H9 (cell line): ENCODE measurements at regions not wholly inside any gene's neighbourhood (a gene's known extent, or its start where the extent isn't known, plus 50 kb on each side); places are given as distances from the start of the nearest gene placed in this dataset.

ENCODE experiments used
- DNase-seq: peaks from one replicate; pipeline ENCODE4 v3.0.0-alpha.2; 2017
- H2AFZ ChIP-seq: one replicate; pipeline ENCODE4 v1.6.1; 2013; ENCODE audit warnings: mild to moderate bottlenecking, low read length, control low read depth, moderate library complexity
- H2AK5ac ChIP-seq: 2 replicates; pipeline ENCODE4 v1.6.1; 2013; ENCODE audit warnings: low read length, control low read depth, mixed read lengths; ENCODE audit not compliant: insufficient read length
- H2BK120ac ChIP-seq: one replicate; pipeline ENCODE4 v1.6.1; 2013; ENCODE audit warnings: low read depth, mild to moderate bottlenecking, low read length, control low read depth, inconsistent platforms; ENCODE audit not compliant: poor library complexity, severe bottlenecking
- H2BK12ac ChIP-seq: 2 replicates; pipeline ENCODE4 v1.6.1; 2013; ENCODE audit warnings: low read length, control low read depth, mixed read lengths, low read depth; ENCODE audit not compliant: insufficient read length
- H2BK15ac ChIP-seq: 2 replicates; pipeline ENCODE4 v1.6.1; 2013; ENCODE audit warnings: low read depth, low read length, control low read depth
- H2BK20ac ChIP-seq: one replicate; pipeline ENCODE4 v1.6.1; 2013; ENCODE audit warnings: low read depth, mild to moderate bottlenecking, low read length, control low read depth, inconsistent platforms; ENCODE audit not compliant: poor library complexity, severe bottlenecking
- H2BK5ac ChIP-seq: 2 replicates; pipeline ENCODE4 v1.6.1; 2013; ENCODE audit warnings: low read length, control low read depth, mixed read lengths; ENCODE audit not compliant: insufficient read length
- H3K14ac ChIP-seq: 2 replicates; pipeline ENCODE4 v1.6.1; 2013; ENCODE audit warnings: low read length, control low read depth; ENCODE audit not compliant: insufficient read depth
- H3K18ac ChIP-seq: 2 replicates; pipeline ENCODE4 v1.6.1; 2013; ENCODE audit warnings: low read depth, mild to moderate bottlenecking, mixed read lengths, low read length, control low read depth; ENCODE audit not compliant: insufficient read length
- H3K23ac ChIP-seq: 2 replicates; pipeline ENCODE4 v1.6.1; 2013; ENCODE audit warnings: low read length, control low read depth, mixed read lengths, low read depth; ENCODE audit not compliant: insufficient read length
- H3K23me2 ChIP-seq: 2 replicates; pipeline ENCODE4 v1.6.1; 2013; ENCODE audit warnings: low read depth, mild to moderate bottlenecking, mixed read lengths, low read length, control low read depth; ENCODE audit not compliant: insufficient read length, poor library complexity, severe bottlenecking
- H3K27ac ChIP-seq: 2 replicates; pipeline ENCODE4 v1.5.1; 2013; ENCODE audit warnings: low read length, control low read depth, mixed read lengths, low read depth; ENCODE audit not compliant: insufficient read length
- H3K27me3 ChIP-seq: 2 replicates; pipeline ENCODE4 v1.6.1; 2013; ENCODE audit warnings: low read length, control low read depth, inconsistent platforms; ENCODE audit not compliant: insufficient read depth
- H3K4ac ChIP-seq: 2 replicates; pipeline ENCODE4 v1.6.1; 2013; ENCODE audit warnings: low read depth, mild to moderate bottlenecking, control low read depth, inconsistent platforms, low read length, moderate library complexity
- H3K4me1 ChIP-seq: 2 replicates; pipeline ENCODE4 v1.6.1; 2013; ENCODE audit warnings: low read length, control low read depth, inconsistent platforms; ENCODE audit not compliant: insufficient read depth
- H3K4me2 ChIP-seq: 2 replicates; pipeline ENCODE4 v1.6.1; 2013; ENCODE audit warnings: low read length, control low read depth, mixed read lengths; ENCODE audit not compliant: insufficient read length, insufficient read depth
- H3K56ac ChIP-seq: 2 replicates; pipeline ENCODE4 v1.6.1; 2013; ENCODE audit warnings: low read depth, mild to moderate bottlenecking, mixed read lengths, low read length, control low read depth; ENCODE audit not compliant: insufficient read length
- H3K79me1 ChIP-seq: 2 replicates; pipeline ENCODE4 v1.6.1; 2013; ENCODE audit warnings: low read depth, mild to moderate bottlenecking, moderate library complexity, low read length, control low read depth, inconsistent platforms; ENCODE audit not compliant: insufficient read depth, poor library complexity, severe bottlenecking
- H3K79me2 ChIP-seq: 2 replicates; pipeline ENCODE4 v1.6.1; 2013; ENCODE audit warnings: low read length, control low read depth, inconsistent platforms; ENCODE audit not compliant: insufficient read depth
- H3K9ac ChIP-seq: 2 replicates; pipeline ENCODE4 v1.6.1; 2013; ENCODE audit warnings: low read length, control low read depth, mixed read lengths; ENCODE audit not compliant: insufficient read length; ENCODE audit errors: extremely low read depth
- H3K9me3 ChIP-seq: one replicate; pipeline ENCODE4 v1.6.1; 2013; ENCODE audit warnings: low read depth, low read length, inconsistent platforms; ENCODE audit not compliant: control insufficient read depth
- H3T11ph ChIP-seq: one replicate; pipeline ENCODE4 v1.6.1; 2013; ENCODE audit warnings: mild to moderate bottlenecking, low read length, control low read depth, inconsistent platforms
- H4K20me1 ChIP-seq: one replicate; pipeline ENCODE4 v1.6.1; 2013; ENCODE audit not compliant: control insufficient read depth, insufficient read length, insufficient read depth
- H4K5ac ChIP-seq: 2 replicates; pipeline ENCODE4 v1.6.1; 2013; ENCODE audit warnings: low read depth, mild to moderate bottlenecking, mixed read lengths, low read length, control low read depth; ENCODE audit not compliant: insufficient read length
- H4K8ac ChIP-seq: replicated peaks from 2 replicates; pipeline ENCODE4 v1.6.1; 2013; ENCODE audit warnings: low read length, control low read depth, mixed read lengths, low read depth; ENCODE audit not compliant: insufficient read length
- H4K91ac ChIP-seq: 2 replicates; pipeline ENCODE4 v1.6.1; 2013; ENCODE audit warnings: low read depth, mild to moderate bottlenecking, moderate library complexity, mixed read lengths, low read length, control low read depth; ENCODE audit not compliant: insufficient read length
- H3K27ac Mint-ChIP-seq, 3 experiments: 2 replicates in 2 of 3; 3 replicates in 1 of 3; pipeline ENCODE4 v1.8.0; 2020 to 2021; ENCODE audit warnings: mixed read lengths in 3 of 3, mild to moderate bottlenecking in 1 of 3, moderate library complexity in 1 of 3
- H3K27me3 Mint-ChIP-seq: 2 replicates; pipeline ENCODE4 v1.8.0; 2021; ENCODE audit warnings: low read depth, mild to moderate bottlenecking, moderate library complexity, mixed read lengths
- H3K36me3 Mint-ChIP-seq, 3 experiments: 2 replicates in 2 of 3; 3 replicates in 1 of 3; pipeline ENCODE4 v1.8.0; 2020 to 2021; ENCODE audit warnings: low read depth in 3 of 3, mixed read lengths in 3 of 3; ENCODE audit not compliant: insufficient read depth in 1 of 3
- H3K4me1 Mint-ChIP-seq, 2 experiments: 2 replicates each; pipeline ENCODE4 v1.8.0; 2020; ENCODE audit warnings: mixed read lengths in 2 of 2
- H3K4me3 Mint-ChIP-seq, 2 experiments: 2 replicates in 1 of 2; 3 replicates in 1 of 2; pipeline ENCODE4 v1.8.0; 2020 to 2021; ENCODE audit warnings: mild to moderate bottlenecking in 2 of 2, mixed read lengths in 2 of 2, moderate library complexity in 1 of 2
- H3K9me3 Mint-ChIP-seq, 2 experiments: 2 replicates in 1 of 2; 3 replicates in 1 of 2; pipeline ENCODE4 v1.8.0; 2020; ENCODE audit warnings: mild to moderate bottlenecking in 2 of 2, mixed read lengths in 2 of 2, moderate library complexity in 1 of 2
- CTCF ChIP-seq: fragments of 200-600 bp; sonication (generic); conservative IDR thresholded peaks from 3 replicates; pipeline ENCODE4 v1.8.0; 2021; ENCODE audit warnings: antibody characterized with exemption, mild to moderate bottlenecking
- WGBS: extraction: QIAGEN DNeasy Blood & Tissue Kit; methylation state at CpG from one replicate; pipeline ENCODE4 v1.1.7; 2013; ENCODE audit warnings: missing lambda C conversion rate, low lambda C conversion rate, mixed read lengths; ENCODE audit not compliant: insufficient read length; ENCODE audit errors: extremely low coverage; 5-methylcytosine and 5-hydroxymethylcytosine counted together

GRCh38 chr5:174459832-174460448, 264.4 kb upstream of the MSX2 start:
- no peak overlapping the region; a peak in 1 of 7 replicates for H3K27ac Mint-ChIP-seq
- no CpG with 5 or more reads among the region's 9 CpGs for WGBS
- Histone ChIP-seq H3K14ac (no peak overlapping the region), H2BK20ac (peak overlapping the region; percentile 83), H3K79me1 (no peaks in the 10 kb centered on the region), H3T11ph (no peak overlapping the region), H3K23ac (no peak overlapping the region), H3K4me2 (no peak overlapping the region), H4K5ac (no peak overlapping the region), H2BK12ac (no peak overlapping the region), H3K27ac (no peak overlapping the region), H4K91ac (no peak overlapping the region), H4K8ac (no peak overlapping the region), H2BK5ac (no peak overlapping the region), H3K9me3 (no peaks in the 10 kb centered on the region), H3K56ac (no peak overlapping the region), H3K23me2 (no peaks in the 10 kb centered on the region), H3K18ac (peak overlapping the region; percentile 32), H3K9ac (no peak overlapping the region), H3K4me1 (no peaks in the 10 kb centered on the region; the same call in 1 of the 2 replicates), H3K79me2 (no peaks in the 10 kb centered on the region), H2BK15ac (no peak overlapping the region), H3K27me3 (no peaks in the 10 kb centered on the region), H2BK120ac (no peak overlapping the region), H3K4ac (no peak overlapping the region), H4K20me1 (no peaks in the 10 kb centered on the region), H2AFZ (no peak overlapping the region), H2AK5ac (no peak overlapping the region)
- DNase-seq: no peak
- H3K27me3 Mint-ChIP-seq: peaks cover 2% of the 10 kb centered on the region; the same call in 1 of the 2 replicates
- TF ChIP-seq CTCF: no peak
- peaks cover 21 to 27% of the 10 kb centered on the region in 2 experiments for H3K4me1 Mint-ChIP-seq
- H3K4me3 Mint-ChIP-seq: no peak overlapping the region
- H3K9me3 Mint-ChIP-seq: peaks cover 2% of the 10 kb centered on the region in 2 experiments; a peak in 2 of 5 replicates
- H3K36me3 Mint-ChIP-seq: no peaks in the 10 kb centered on the region; a peak in 1 of 7 replicates
